GM18507 (cell line): ENCODE measurements at regions not wholly inside any gene's neighbourhood (a gene's known extent, or its start where the extent isn't known, plus 50 kb on each side); places are given as distances from the start of the nearest gene placed in this dataset.
A peak's percentile ranks its signal among the peaks of the same experiment; 100 is the strongest.

Source experiments
- DNase-seq: peaks from one replicate; pipeline ENCODE4 v3.0.0; 2011; ENCODE audit warnings: low read depth; ENCODE audit not compliant: insufficient read length; ENCODE audit errors: extremely low spot score
- FAIRE-seq: peaks from 2 replicates; lab custom pipeline; 2011; peaks lifted over from hg19 to GRCh38; lab: Jason Lieb, UNC

GRCh38 chr20:51227744-51228143 is 204.8 kb upstream of the KCNG1 start:
- DNase-seq (no peak), FAIRE-seq (no peak)

GRCh38 chr20:51223183-51223720 is 200.3 kb upstream of the KCNG1 start:
- no peak for FAIRE-seq
- DNase-seq: no peak

- no peak for FAIRE-seq
- no peak for DNase-seq
These were observed 199.0 kb upstream of the KCNG1 start for GRCh38 chr20:51221791-51222408.

GRCh38 chr20:51221103-51221502 is 198.2 kb upstream of the KCNG1 start:
- DNase-seq (no peak), FAIRE-seq (no peak)

- peak; percentile 32 for DNase-seq
These were observed 197.4 kb upstream of the KCNG1 start for GRCh38 chr20:51220293-51220706.

GRCh38 chr20:51219544-51219943 is 196.6 kb upstream of the KCNG1 start:
- DNase-seq (no peak), FAIRE-seq (no peak)

More at GRCh38 chr20:51220293-51220706, 197.4 kb upstream of the KCNG1 start:
- FAIRE-seq: peak; percentile 58

GRCh38 chr20:51218603-51219002 is 195.7 kb upstream of the KCNG1 start:
- FAIRE-seq (no peak), DNase-seq (no peak)

- DNase-seq (no peak), FAIRE-seq (no peak)
These were observed 194.6 kb upstream of the KCNG1 start for GRCh38 chr20:51217347-51218045.

GRCh38 chr20:51216850-51217249 is 193.9 kb upstream of the KCNG1 start:
- DNase-seq (no peak), FAIRE-seq (no peak)

- FAIRE-seq (no peak), DNase-seq (no peak)
These were observed 189.9 kb upstream of the KCNG1 start for GRCh38 chr20:51212816-51213215.

GRCh38 chr20:51211191-51211590 is 188.3 kb upstream of the KCNG1 start:
- no peak for FAIRE-seq

GRCh38 chr20:51210084-51210483 is 187.2 kb upstream of the KCNG1 start:
- no peak for FAIRE-seq

More at GRCh38 chr20:51211191-51211590, 188.3 kb upstream of the KCNG1 start:
- DNase-seq: no peak

GRCh38 chr20:51208162-51208561 is 185.3 kb upstream of the KCNG1 start:
- no peak for DNase-seq
- FAIRE-seq: no peak

More at GRCh38 chr20:51210084-51210483, 187.2 kb upstream of the KCNG1 start:
- DNase-seq: no peak

- DNase-seq (no peak), FAIRE-seq (no peak)
These were observed 183.2 kb upstream of the KCNG1 start for GRCh38 chr20:51206032-51206662.

- no peak for DNase-seq
- FAIRE-seq: no peak
These were observed 181.9 kb upstream of the KCNG1 start for GRCh38 chr20:51204794-51205193.

- DNase-seq (no peak), FAIRE-seq (no peak)
These were observed 181.3 kb upstream of the KCNG1 start for GRCh38 chr20:51204051-51204715.

- no peak for FAIRE-seq
- no peak for DNase-seq
These were observed 179.4 kb upstream of the KCNG1 start for GRCh38 chr20:51202304-51202703.

GRCh38 chr20:51199920-51200319 is 177.0 kb upstream of the KCNG1 start:
- DNase-seq (no peak), FAIRE-seq (no peak)

- FAIRE-seq (no peak), DNase-seq (no peak)
These were observed 176.1 kb upstream of the KCNG1 start for GRCh38 chr20:51198876-51199523.
